SU-DHL-6 (cell line): ENCODE measurements at regions not wholly inside any gene's neighbourhood (a gene's known extent, or its start where the extent isn't known, plus 50 kb on each side); places are given as distances from the start of the nearest gene placed in this dataset.

Experiments
- H2AFZ ChIP-seq: fragments of 200-600 bp; sonication (generic); 2 replicates; pipeline ENCODE4 v1.6.1; 2014; ENCODE audit warnings: low read depth, mild to moderate bottlenecking, moderate library complexity, mixed read lengths, antibody characterized with exemption, low read length; ENCODE audit not compliant: severe bottlenecking
- H3F3A ChIP-seq: fragments of 200-600 bp; shearing (Covaris generic); 2 replicates; pipeline ENCODE4 v1.6.0; 2016; ENCODE audit warnings: antibody characterized with exemption, mild to moderate bottlenecking; ENCODE audit not compliant: insufficient read depth
- H3K27ac ChIP-seq: fragments of 200-600 bp; sonication (generic); 2 replicates; pipeline ENCODE4 v1.5.1; 2016; ENCODE audit warnings: low read depth, mild to moderate bottlenecking, low read length, moderate library complexity, mixed read lengths
- H3K27me3 ChIP-seq: fragments of 200-600 bp; sonication (generic), shearing (Covaris generic); 2 replicates; pipeline ENCODE4 v1.6.0; 2014; ENCODE audit warnings: mild to moderate bottlenecking, low read length
- H3K36me3 ChIP-seq: fragments of 200-600 bp; sonication (generic); 2 replicates; pipeline ENCODE4 v1.6.1; 2014; ENCODE audit warnings: mild to moderate bottlenecking, low read length, mixed read lengths
- H3K4me2 ChIP-seq: fragments of 300-600, 200-600 bp; shearing (Covaris generic), sonication (generic); 2 replicates; pipeline ENCODE4 v1.6.0; 2014; ENCODE audit warnings: low read length, low read depth, mild to moderate bottlenecking; ENCODE audit not compliant: poor library complexity, severe bottlenecking
- H3K4me3 ChIP-seq: fragments of 200-600 bp; sonication (generic); 2 replicates; pipeline ENCODE4 v1.5.1; 2014; ENCODE audit warnings: antibody characterized with exemption, low read length, mild to moderate bottlenecking, mixed read lengths; ENCODE audit not compliant: insufficient read depth, poor library complexity, severe bottlenecking
- H3K79me2 ChIP-seq: fragments of 200-600 bp; sonication (generic); 2 replicates; pipeline ENCODE4 v1.6.1; 2014; ENCODE audit warnings: mild to moderate bottlenecking, low read length, moderate library complexity; ENCODE audit not compliant: insufficient read depth
- H3K9ac ChIP-seq: fragments of 200-600 bp; sonication (generic); 2 replicates; pipeline ENCODE4 v1.7.0; 2014; ENCODE audit warnings: mild to moderate bottlenecking, low read length
- H3K9me2 ChIP-seq: fragments of 200-600 bp; sonication (generic); replicated peaks from 2 replicates; pipeline ENCODE4 v1.6.1; 2014; ENCODE audit warnings: low read length; ENCODE audit not compliant: insufficient read depth
- H3K9me3 ChIP-seq: fragments of 200-600 bp; sonication (generic); 2 replicates; pipeline ENCODE4 v1.6.1; 2014; ENCODE audit warnings: low read length, mixed read lengths; ENCODE audit not compliant: insufficient read depth
- H4K20me1 ChIP-seq: fragments of 200-600 bp; sonication (generic); 2 replicates; pipeline ENCODE4 v1.6.1; 2014; ENCODE audit warnings: low read depth, mild to moderate bottlenecking, antibody characterized with exemption, low read length, moderate library complexity, mixed read lengths
- EZH2phosphoT487 ChIP-seq: fragments of 200-600 bp; sonication (generic), shearing (Covaris generic); conservative IDR thresholded peaks from 2 replicates; pipeline ENCODE4 v1.6.1; 2018; ENCODE audit warnings: mild to moderate bottlenecking, antibody characterized with exemption, low read length, moderate library complexity, mixed read lengths
- TF ChIP-seq, protein P1 (sequence below): fragments of 200-600 bp; sonication (generic); IDR thresholded peaks from one replicate; pipeline ENCODE4 v1.5.1; 2017; ENCODE audit warnings: antibody characterized with exemption, mild to moderate bottlenecking, low read length, moderate library complexity; ENCODE audit not compliant: insufficient read depth, poor library complexity, severe bottlenecking

DNA sequence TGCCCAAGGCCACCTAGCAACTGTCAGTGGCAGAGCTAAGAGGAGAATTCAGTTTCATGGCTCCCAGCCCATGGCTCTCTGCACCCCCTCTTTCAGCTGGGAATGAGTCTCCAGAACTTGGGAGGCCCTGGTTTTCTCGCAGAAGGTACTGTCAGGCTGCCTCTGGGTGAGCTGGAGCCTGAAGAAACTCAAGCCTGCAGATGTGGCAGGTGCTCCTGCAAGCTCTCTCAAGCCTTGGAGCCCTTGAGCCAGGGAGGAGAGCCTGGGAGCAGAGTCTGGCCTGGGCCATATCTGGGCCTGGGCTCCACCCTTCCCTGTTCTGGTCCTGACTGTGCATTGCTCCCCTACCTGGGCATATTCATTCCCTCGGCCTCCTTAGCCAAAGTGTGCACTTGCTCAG, 74.4 kb upstream of the TLE3 start:
- TF ChIP-seq, protein P1, sequence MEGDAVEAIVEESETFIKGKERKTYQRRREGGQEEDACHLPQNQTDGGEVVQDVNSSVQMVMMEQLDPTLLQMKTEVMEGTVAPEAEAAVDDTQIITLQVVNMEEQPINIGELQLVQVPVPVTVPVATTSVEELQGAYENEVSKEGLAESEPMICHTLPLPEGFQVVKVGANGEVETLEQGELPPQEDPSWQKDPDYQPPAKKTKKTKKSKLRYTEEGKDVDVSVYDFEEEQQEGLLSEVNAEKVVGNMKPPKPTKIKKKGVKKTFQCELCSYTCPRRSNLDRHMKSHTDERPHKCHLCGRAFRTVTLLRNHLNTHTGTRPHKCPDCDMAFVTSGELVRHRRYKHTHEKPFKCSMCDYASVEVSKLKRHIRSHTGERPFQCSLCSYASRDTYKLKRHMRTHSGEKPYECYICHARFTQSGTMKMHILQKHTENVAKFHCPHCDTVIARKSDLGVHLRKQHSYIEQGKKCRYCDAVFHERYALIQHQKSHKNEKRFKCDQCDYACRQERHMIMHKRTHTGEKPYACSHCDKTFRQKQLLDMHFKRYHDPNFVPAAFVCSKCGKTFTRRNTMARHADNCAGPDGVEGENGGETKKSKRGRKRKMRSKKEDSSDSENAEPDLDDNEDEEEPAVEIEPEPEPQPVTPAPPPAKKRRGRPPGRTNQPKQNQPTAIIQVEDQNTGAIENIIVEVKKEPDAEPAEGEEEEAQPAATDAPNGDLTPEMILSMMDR: no peak
- no peak for TF ChIP-seq EZH2phosphoT487
- no peaks in the 10 kb centered on the region for H3K9me3 ChIP-seq
- H2AFZ ChIP-seq: no peak overlapping the region
- H3F3A ChIP-seq: no peaks in the 10 kb centered on the region
- no peaks in the 10 kb centered on the region for H3K79me2 ChIP-seq
- H3K27me3 ChIP-seq: no peaks in the 10 kb centered on the region
- no peaks in the 10 kb centered on the region for H3K9me2 ChIP-seq
- no peak overlapping the region for H3K9ac ChIP-seq
- no peak overlapping the region for H3K27ac ChIP-seq
- no peaks in the 10 kb centered on the region for H3K36me3 ChIP-seq
- no peak overlapping the region for H3K4me2 ChIP-seq
- H4K20me1 ChIP-seq: no peaks in the 10 kb centered on the region
- H3K4me3 ChIP-seq: no peak overlapping the region

DNA sequence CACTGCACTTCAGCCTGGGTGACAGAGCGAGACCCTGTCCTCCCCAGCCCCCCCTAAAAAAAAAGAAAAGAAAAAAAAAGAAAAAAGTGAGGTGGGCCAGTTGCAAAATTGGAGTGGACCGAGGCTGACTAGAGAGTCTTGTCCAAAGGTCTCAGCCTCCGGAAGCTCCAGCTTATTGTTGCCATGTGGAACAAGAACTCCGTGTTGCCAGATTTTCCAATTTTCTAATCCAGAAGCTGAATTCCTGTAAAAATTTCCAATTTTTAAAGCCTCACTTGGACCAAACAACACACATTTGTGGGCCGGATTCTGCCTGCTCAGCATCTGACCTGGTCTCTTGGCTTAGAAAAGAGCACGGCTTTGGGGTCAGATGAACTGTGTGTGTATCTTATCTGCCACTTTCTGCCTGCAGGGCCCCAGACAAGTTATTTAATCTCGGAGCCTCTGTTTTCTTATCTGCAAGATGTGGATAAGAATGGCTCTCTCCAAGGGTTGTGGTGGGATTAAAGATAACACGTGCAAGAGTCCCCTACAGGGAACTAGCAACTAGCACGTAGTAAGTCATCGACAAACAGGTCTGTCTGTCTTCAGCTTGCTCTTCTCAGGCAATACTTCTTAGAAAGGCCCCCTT, 73.7 kb upstream of the TLE3 start:
- no peak overlapping the region for H3K9ac ChIP-seq
- H3F3A ChIP-seq: no peaks in the 10 kb centered on the region
- H3K27me3 ChIP-seq: no peaks in the 10 kb centered on the region
- H3K9me2 ChIP-seq: no peaks in the 10 kb centered on the region
- H3K79me2 ChIP-seq: no peaks in the 10 kb centered on the region
- H3K27ac ChIP-seq: no peak overlapping the region
- TF ChIP-seq, protein P1: no peak
- no peak for TF ChIP-seq EZH2phosphoT487
- no peak overlapping the region for H3K4me2 ChIP-seq
- H3K9me3 ChIP-seq: no peaks in the 10 kb centered on the region
- no peaks in the 10 kb centered on the region for H3K36me3 ChIP-seq
- H3K4me3 ChIP-seq: no peak overlapping the region
- no peak overlapping the region for H2AFZ ChIP-seq
- no peaks in the 10 kb centered on the region for H4K20me1 ChIP-seq

DNA sequence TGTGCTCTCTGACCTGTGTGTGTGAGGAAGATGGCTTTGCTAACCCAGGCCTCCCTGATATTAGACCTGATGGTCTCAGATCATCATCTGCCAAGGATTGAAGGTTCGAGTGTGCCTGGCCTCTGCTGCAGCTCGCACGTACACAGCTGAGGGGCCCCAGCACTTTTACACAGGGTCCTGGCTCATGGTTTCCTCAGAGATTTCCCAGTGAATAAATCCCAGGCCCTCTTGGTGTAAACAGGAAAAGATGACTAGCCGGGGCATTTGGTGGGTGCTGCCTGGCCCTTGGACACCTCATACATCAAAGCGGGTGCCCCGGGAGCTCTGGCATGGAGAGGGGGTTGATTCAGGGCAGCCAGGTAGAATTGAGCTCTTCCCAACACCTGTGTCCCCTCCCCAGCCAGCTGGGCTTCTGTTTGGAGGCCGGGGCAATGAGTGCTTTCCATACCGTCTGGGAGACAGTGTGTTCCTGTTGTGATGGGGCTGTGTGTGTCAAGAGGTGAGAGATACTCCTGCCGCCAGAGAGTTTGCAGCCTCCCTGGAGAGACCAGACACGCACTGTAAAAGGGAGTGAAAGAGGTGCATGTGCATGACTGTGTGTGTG, 72.5 kb upstream of the TLE3 start:
- Histone ChIP-seq H3K36me3 (no peaks in the 10 kb centered on the region), H2AFZ (no peak overlapping the region)

More for the DNA sequence above, 72.5 kb upstream of the TLE3 start:
- no peak overlapping the region for H3K4me3 ChIP-seq
- H3K9me2 ChIP-seq: no peaks in the 10 kb centered on the region
- no peaks in the 10 kb centered on the region for H3K79me2 ChIP-seq
- no peaks in the 10 kb centered on the region for H3K9me3 ChIP-seq
- H3K9ac ChIP-seq: no peak overlapping the region
- H4K20me1 ChIP-seq: no peaks in the 10 kb centered on the region
- H3K27me3 ChIP-seq: no peaks in the 10 kb centered on the region
- no peak overlapping the region for H3K27ac ChIP-seq
- H3K4me2 ChIP-seq: no peak overlapping the region
- TF ChIP-seq, protein P1: no peak
- no peak for TF ChIP-seq EZH2phosphoT487
- no peaks in the 10 kb centered on the region for H3F3A ChIP-seq
